Fibroblast of lung (primary cell): ENCODE measurements at regions not wholly inside any gene's neighbourhood (a gene's known extent, or its start where the extent isn't known, plus 50 kb on each side); places are given as distances from the start of the nearest gene placed in this dataset.

Experiments
- CTCF ChIP-seq, 2 donors: IDR thresholded peaks in 1 of 2; conservative IDR thresholded peaks in 1 of 2; 1 replicate in 1 of 2; 2 replicates in 1 of 2; pipeline ENCODE4 v1.5.1; 2011 to 2012; ENCODE audit warnings: low read length in 2 of 2, control low read depth in 1 of 2, inconsistent platforms in 1 of 2, low read depth in 1 of 2, mild to moderate bottlenecking in 1 of 2
- EZH2 ChIP-seq: IDR thresholded peaks from 2 replicates; pipeline ENCODE4 v1.5.1; 2012; ENCODE audit warnings: low read length, control low read depth, mild to moderate bottlenecking; ENCODE audit errors: missing control alignments

GRCh38 chr2:58896638-58897037 lies 655.5 kb upstream of the FANCL start:
- no peak for TF ChIP-seq CTCF (conservative IDR thresholded peaks at IDR 0.05 in 1 of 2, IDR thresholded peaks at IDR 0.05 in 1 of 2; ENCODE audit: low read depth in 1 of 2, low read length in 2 of 2)
- no peak for TF ChIP-seq EZH2
